K562 (cell line): ENCODE measurements at regions not wholly inside any gene's neighbourhood (a gene's known extent, or its start where the extent isn't known, plus 50 kb on each side); places are given as distances from the start of the nearest gene placed in this dataset.

ENCODE experiments used
- BACH1 ChIP-seq: fragments of 200-800 bp; sonication (Bioruptor generic); IDR thresholded peaks from 2 replicates; pipeline ENCODE4 v1.6.1; 2016; ENCODE audit warnings: missing genetic modification characterization, missing compliant biosample characterization
- BRD4 ChIP-seq: fragments of 200-600 bp; sonication (generic); IDR thresholded peaks from 2 replicates; pipeline ENCODE4 v1.6.1; 2017; ENCODE audit warnings: inconsistent platforms
- CHCHD3 ChIP-seq: fragments of 250-450 bp; sonication (Bioruptor Pico); IDR thresholded peaks from 2 replicates; pipeline ENCODE4 v2.1.2; 2022; ENCODE audit warnings: mild to moderate bottlenecking
- ETV6 ChIP-seq, 3 experiments: fragments of 150-350 bp in 1 of 3; sonication (generic) in 1 of 3; formaldehyde crosslinking in 1 of 3; IDR thresholded peaks; 2 replicates each; pipeline versions ENCODE4 v1.6.1 to v1.8.0; 2014 to 2022; ENCODE audit warnings: borderline replicate concordance in 2 of 3, low read depth in 2 of 3, antibody characterized with exemption in 1 of 3, low read length in 1 of 3, mild to moderate bottlenecking in 1 of 3, missing genetic modification reagents in 1 of 3
- HOXB6 ChIP-seq: fragments of 250-450 bp; sonication (Bioruptor Pico); IDR thresholded peaks from 2 replicates; pipeline ENCODE4 v1.5.1; 2022; ENCODE audit warnings: mild to moderate bottlenecking, borderline replicate concordance
- MEF2D ChIP-seq: conservative IDR thresholded peaks from 2 replicates; pipeline ENCODE4 v1.6.1; 2016; ENCODE audit warnings: low read depth, missing genetic modification characterization, missing compliant biosample characterization
- MYBL2 ChIP-seq, 2 experiments: fragments of 450-650 bp in 1 of 2; sonication (generic) in 1 of 2; formaldehyde crosslinking in 1 of 2; IDR thresholded peaks; 2 replicates each; pipeline versions ENCODE4 v1.6.1 to v1.8.1; 2017 to 2022; ENCODE audit warnings: borderline replicate concordance in 1 of 2, inconsistent platforms in 1 of 2, low read depth in 1 of 2, mild to moderate bottlenecking in 1 of 2, missing genetic modification reagents in 1 of 2, moderate library complexity in 1 of 2
- NELFE ChIP-seq: IDR thresholded peaks from 2 replicates; pipeline ENCODE4 v1.6.1; 2011; ENCODE audit warnings: mild to moderate bottlenecking; ENCODE audit not compliant: insufficient read depth, insufficient read length
- NR4A1 ChIP-seq, 2 experiments: fragments of 250-450 bp in 1 of 2; fragments of 450-650 bp in 1 of 2; sonication (Bioruptor Pico) in 1 of 2; IDR thresholded peaks; 2 replicates each; pipeline versions ENCODE4 v1.4.0 to v1.6.1; 2016 to 2020; ENCODE audit warnings: mild to moderate bottlenecking in 2 of 2, missing compliant biosample characterization in 1 of 2, missing genetic modification characterization in 1 of 2, moderate library complexity in 1 of 2
- PHTF2 ChIP-seq: fragments of 250-450 bp; sonication (Bioruptor Pico); IDR thresholded peaks from 2 replicates; pipeline ENCODE4 v1.5.0; 2021; ENCODE audit warnings: mild to moderate bottlenecking
- POLR2AphosphoS5 ChIP-seq: IDR thresholded peaks from 2 replicates; pipeline ENCODE4 v1.6.1; 2011; ENCODE audit warnings: mild to moderate bottlenecking, low read depth, low read length, moderate library complexity; ENCODE audit not compliant: control insufficient read depth, insufficient read depth
- POU5F1 ChIP-seq: fragments of 150-350 bp; IDR thresholded peaks from 2 replicates; pipeline ENCODE4 v1.6.1; 2014; ENCODE audit warnings: borderline replicate concordance, low read length, low read depth, mild to moderate bottlenecking; ENCODE audit not compliant: partially characterized antibody
- PTRF ChIP-seq: fragments of 450-650 bp; IDR thresholded peaks from 2 replicates; pipeline ENCODE4 v1.6.1; 2016; ENCODE audit warnings: mild to moderate bottlenecking, missing genetic modification characterization, missing compliant biosample characterization
- PURB ChIP-seq: sonication (generic); formaldehyde crosslinking; IDR thresholded peaks from 2 replicates; pipeline ENCODE4 v1.9.0; 2021; ENCODE audit warnings: low read depth, mild to moderate bottlenecking, missing genetic modification reagents
- RFX1 ChIP-seq: fragments of 450-650 bp; IDR thresholded peaks from 2 replicates; pipeline ENCODE4 v1.6.1; 2016; ENCODE audit warnings: mild to moderate bottlenecking, moderate library complexity
- SPI1 ChIP-seq: IDR thresholded peaks from 2 replicates; pipeline ENCODE4 v1.6.1; 2011; ENCODE audit warnings: low read depth, low read length, control low read depth, borderline replicate concordance
- TBP ChIP-seq: optimal IDR thresholded peaks from 2 replicates; pipeline ENCODE3; 2011; ENCODE audit warnings: low read depth, low read length, improper control_type of control experiment
- TCF7L2 ChIP-seq: fragments of 150-350 bp; IDR thresholded peaks from 2 replicates; pipeline ENCODE4 v1.6.1; 2016; ENCODE audit warnings: low read depth, mild to moderate bottlenecking, low read length, moderate library complexity
- ZBED1 ChIP-seq: IDR thresholded peaks from 2 replicates; pipeline ENCODE4 v1.6.1; 2014
- ZFPM2 ChIP-seq: fragments of 250-450 bp; sonication (Bioruptor Pico); IDR thresholded peaks from 2 replicates; pipeline ENCODE4 v1.5.1; 2022; ENCODE audit warnings: mild to moderate bottlenecking
- ZNF212 ChIP-seq: fragments of 450-650 bp; formaldehyde crosslinking; IDR thresholded peaks from 2 replicates; pipeline ENCODE4 v1.4.0; 2020; ENCODE audit warnings: mild to moderate bottlenecking
- TF ChIP-seq, protein P1 (sequence below): fragments of 450-650 bp; IDR thresholded peaks from 2 replicates; pipeline ENCODE4 v1.6.1; 2016; ENCODE audit warnings: borderline replicate concordance
- TF ChIP-seq, protein P2 (sequence below): sonication (generic); formaldehyde crosslinking; IDR thresholded peaks from 2 replicates; pipeline ENCODE4 v1.8.0; 2022; ENCODE audit warnings: missing genetic modification reagents, mild to moderate bottlenecking, moderate library complexity, borderline replicate concordance
- TF ChIP-seq, protein P3 (sequence below): fragments of 450-650 bp; IDR thresholded peaks from one replicate; pipeline ENCODE4 v1.6.1; 2018; ENCODE audit warnings: mild to moderate bottlenecking, moderate library complexity; ENCODE audit not compliant: partially characterized antibody

DNA sequence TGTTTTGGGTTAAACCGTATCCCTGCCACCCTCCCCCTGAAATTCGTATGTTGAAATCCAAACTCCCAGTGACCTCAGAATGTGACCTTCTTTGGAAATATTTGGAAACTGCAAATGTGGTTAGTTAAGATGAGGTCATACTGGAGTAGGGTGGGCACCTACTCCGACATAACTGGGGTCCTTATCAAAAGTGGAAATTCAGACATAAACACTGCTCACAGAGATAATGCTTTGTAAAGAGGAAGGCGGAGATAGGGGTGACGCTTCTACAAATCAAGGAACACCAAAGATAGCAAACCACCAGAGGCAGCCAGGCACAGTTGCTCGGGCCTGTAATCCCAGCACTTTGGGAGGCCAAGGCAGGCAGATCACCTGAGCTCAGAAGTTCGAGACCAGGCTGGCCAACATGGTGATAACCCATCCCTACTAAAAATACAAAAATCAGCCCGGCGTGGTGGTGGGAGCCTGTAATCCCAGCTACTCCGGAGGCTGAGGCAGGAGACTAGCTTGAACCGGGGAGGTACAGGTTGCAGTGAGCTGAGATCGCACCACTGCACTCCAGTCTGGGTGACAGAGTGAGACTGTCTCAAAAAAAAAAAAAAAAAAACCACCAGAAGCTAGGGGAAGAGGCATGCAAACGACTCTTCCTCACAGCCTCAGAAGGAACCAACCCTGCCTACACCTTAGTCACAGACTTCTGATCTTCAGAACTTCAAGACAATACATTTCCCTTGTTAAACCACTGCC lies 51.1 kb upstream of the CHD2 start (continued):
- no peak for TF ChIP-seq PURB
- TF ChIP-seq, protein P1, sequence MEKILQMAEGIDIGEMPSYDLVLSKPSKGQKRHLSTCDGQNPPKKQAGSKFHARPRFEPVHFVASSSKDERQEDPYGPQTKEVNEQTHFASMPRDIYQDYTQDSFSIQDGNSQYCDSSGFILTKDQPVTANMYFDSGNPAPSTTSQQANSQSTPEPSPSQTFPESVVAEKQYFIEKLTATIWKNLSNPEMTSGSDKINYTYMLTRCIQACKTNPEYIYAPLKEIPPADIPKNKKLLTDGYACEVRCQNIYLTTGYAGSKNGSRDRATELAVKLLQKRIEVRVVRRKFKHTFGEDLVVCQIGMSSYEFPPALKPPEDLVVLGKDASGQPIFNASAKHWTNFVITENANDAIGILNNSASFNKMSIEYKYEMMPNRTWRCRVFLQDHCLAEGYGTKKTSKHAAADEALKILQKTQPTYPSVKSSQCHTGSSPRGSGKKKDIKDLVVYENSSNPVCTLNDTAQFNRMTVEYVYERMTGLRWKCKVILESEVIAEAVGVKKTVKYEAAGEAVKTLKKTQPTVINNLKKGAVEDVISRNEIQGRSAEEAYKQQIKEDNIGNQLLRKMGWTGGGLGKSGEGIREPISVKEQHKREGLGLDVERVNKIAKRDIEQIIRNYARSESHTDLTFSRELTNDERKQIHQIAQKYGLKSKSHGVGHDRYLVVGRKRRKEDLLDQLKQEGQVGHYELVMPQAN = no peak
- TF ChIP-seq NR4A1 (CRISPR knock-in tag; IDR thresholded peaks at IDR 0.05) = no peak
- TF ChIP-seq NR4A1 (tag; IDR thresholded peaks at IDR 0.05) = no peak
- TF ChIP-seq TBP = peak; percentile 54
- no peak for TF ChIP-seq RFX1
- TF ChIP-seq, protein P2, sequence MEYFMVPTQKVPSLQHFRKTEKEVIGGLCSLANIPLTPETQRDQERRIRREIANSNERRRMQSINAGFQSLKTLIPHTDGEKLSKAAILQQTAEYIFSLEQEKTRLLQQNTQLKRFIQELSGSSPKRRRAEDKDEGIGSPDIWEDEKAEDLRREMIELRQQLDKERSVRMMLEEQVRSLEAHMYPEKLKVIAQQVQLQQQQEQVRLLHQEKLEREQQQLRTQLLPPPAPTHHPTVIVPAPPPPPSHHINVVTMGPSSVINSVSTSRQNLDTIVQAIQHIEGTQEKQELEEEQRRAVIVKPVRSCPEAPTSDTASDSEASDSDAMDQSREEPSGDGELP (CRISPR knock-in tag) = 0 out of 2 replicates have a peak, but pooled peaks have one; percentile 18
- no peak for TF ChIP-seq POU5F1
- TF ChIP-seq ZBED1 = no peak
- TF ChIP-seq ETV6 (IDR thresholded peaks at IDR 0.05; ENCODE audit: borderline replicate concordance in 1 of 2, low read depth in 2 of 2, low read length in 1 of 2) = 0 out of 4 replicates have a peak, but pooled peaks of 1 of the 2 experiments have one; percentile 12
- no peak for TF ChIP-seq ETV6 (CRISPR knock-in tag; IDR thresholded peaks at IDR 0.05; ENCODE audit: borderline replicate concordance)
- peak; percentile 51; the same call in 1 of the 2 replicates for TF ChIP-seq BACH1 (tag)
- peak; percentile 81; the same call in 1 of the 2 replicates for TF ChIP-seq SPI1
- TF ChIP-seq MYBL2 (IDR thresholded peaks at IDR 0.05; ENCODE audit: low read depth) = no peak; the same call in 1 of the 2 replicates
- TF ChIP-seq MYBL2 (CRISPR knock-in tag; IDR thresholded peaks at IDR 0.05; ENCODE audit: borderline replicate concordance) = no peak
- no peak for TF ChIP-seq NELFE
- no peak for TF ChIP-seq HOXB6
- no peak for TF ChIP-seq PTRF (tag)
- TF ChIP-seq TCF7L2 = no peak
- TF ChIP-seq ZFPM2 = no peak
- TF ChIP-seq ZNF212 (CRISPR knock-in tag) = no peak
- TF ChIP-seq PHTF2 (CRISPR knock-in tag) = no peak
- TF ChIP-seq MEF2D (tag) = peak; percentile 12; the same call in 1 of the 2 replicates
- no peak for TF ChIP-seq CHCHD3 (CRISPR knock-in tag)
- TF ChIP-seq, protein P3, sequence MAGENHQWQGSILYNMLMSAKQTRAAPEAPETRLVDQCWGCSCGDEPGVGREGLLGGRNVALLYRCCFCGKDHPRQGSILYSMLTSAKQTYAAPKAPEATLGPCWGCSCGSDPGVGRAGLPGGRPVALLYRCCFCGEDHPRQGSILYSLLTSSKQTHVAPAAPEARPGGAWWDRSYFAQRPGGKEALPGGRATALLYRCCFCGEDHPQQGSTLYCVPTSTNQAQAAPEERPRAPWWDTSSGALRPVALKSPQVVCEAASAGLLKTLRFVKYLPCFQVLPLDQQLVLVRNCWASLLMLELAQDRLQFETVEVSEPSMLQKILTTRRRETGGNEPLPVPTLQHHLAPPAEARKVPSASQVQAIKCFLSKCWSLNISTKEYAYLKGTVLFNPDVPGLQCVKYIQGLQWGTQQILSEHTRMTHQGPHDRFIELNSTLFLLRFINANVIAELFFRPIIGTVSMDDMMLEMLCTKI = no peak
- no peak for TF ChIP-seq BRD4
- TF ChIP-seq POLR2AphosphoS5 = peak; percentile 56; the same call in 1 of the 2 replicates
